ENCODE measurements at regions not wholly inside any gene's neighbourhood (a gene's known extent, or its start where the extent isn't known, plus 50 kb on each side); places are given as distances from the start of the nearest gene placed in this dataset.

GRCh38 chr21:14615359-14615974 is 69.4 kb upstream of the SAMSN1 start:
- TF ChIP-seq POLR2AphosphoS5 (IDR thresholded peaks at IDR 0.05) = no peak
- no peak for TF ChIP-seq CTCF (IDR thresholded peaks at IDR 0.05)
